HG03039 (cell line): ENCODE measurements at regions not wholly inside any gene's neighbourhood (a gene's known extent, or its start where the extent isn't known, plus 50 kb on each side); places are given as distances from the start of the nearest gene placed in this dataset.

ENCODE experiments used
- ATAC-seq: cut with Tn5 transposase; IDR thresholded peaks from one replicate; pipeline ENCODE4 v1.9.1; 2021; ENCODE audit warnings: mild to moderate bottlenecking, moderate library complexity; ENCODE audit not compliant: unreplicated experiment

GRCh38 chr5:12794476-12795332 is 890.5 kb upstream of the CTNND2 start:
- ATAC-seq = no peak

- no peak for ATAC-seq
These were observed 889.1 kb upstream of the CTNND2 start for GRCh38 chr5:12793373-12793772.

- ATAC-seq = no peak
These were observed 876.3 kb upstream of the CTNND2 start for GRCh38 chr5:12780536-12780935.

GRCh38 chr5:12777342-12777741 is 873.1 kb upstream of the CTNND2 start:
- ATAC-seq = no peak

- no peak for ATAC-seq
These were observed 868.0 kb upstream of the CTNND2 start for GRCh38 chr5:12772276-12772675.

GRCh38 chr5:12759377-12759776 is 855.1 kb upstream of the CTNND2 start:
- no peak for ATAC-seq

GRCh38 chr5:12757035-12757434 is 852.8 kb upstream of the CTNND2 start:
- no peak for ATAC-seq

GRCh38 chr5:12745537-12745936 is 841.3 kb upstream of the CTNND2 start:
- ATAC-seq = no peak

GRCh38 chr5:12743582-12743981 is 839.3 kb upstream of the CTNND2 start:
- no peak for ATAC-seq

- ATAC-seq = no peak
These were observed 826.1 kb upstream of the CTNND2 start for GRCh38 chr5:12730354-12730753.

- no peak for ATAC-seq
These were observed 812.4 kb upstream of the CTNND2 start for GRCh38 chr5:12716664-12717063.

GRCh38 chr5:12707560-12707959 is 803.3 kb upstream of the CTNND2 start:
- no peak for ATAC-seq

- no peak for ATAC-seq
These were observed 800.7 kb upstream of the CTNND2 start for GRCh38 chr5:12704955-12705354.

- ATAC-seq = no peak
These were observed 799.0 kb upstream of the CTNND2 start for GRCh38 chr5:12703254-12703653.

GRCh38 chr5:12695651-12696050 is 791.4 kb upstream of the CTNND2 start:
- ATAC-seq = no peak

GRCh38 chr5:12691330-12691729 is 787.1 kb upstream of the CTNND2 start:
- no peak for ATAC-seq

- no peak for ATAC-seq
These were observed 786.1 kb upstream of the CTNND2 start for GRCh38 chr5:12690361-12690760.

- no peak for ATAC-seq
These were observed 779.0 kb upstream of the CTNND2 start for GRCh38 chr5:12683249-12683648.

GRCh38 chr5:12679731-12680130 is 775.5 kb upstream of the CTNND2 start:
- ATAC-seq = no peak

- ATAC-seq = no peak
These were observed 771.7 kb upstream of the CTNND2 start for GRCh38 chr5:12675959-12676358.

- no peak for ATAC-seq
These were observed 767.9 kb upstream of the CTNND2 start for GRCh38 chr5:12672141-12672540.

- no peak for ATAC-seq
These were observed 765.1 kb upstream of the CTNND2 start for GRCh38 chr5:12669326-12669725.

- no peak for ATAC-seq
These were observed 764.3 kb upstream of the CTNND2 start for GRCh38 chr5:12668564-12668963.
